HEK293T (cell line): ENCODE measurements at regions not wholly inside any gene's neighbourhood (a gene's known extent, or its start where the extent isn't known, plus 50 kb on each side); places are given as distances from the start of the nearest gene placed in this dataset.
"Not testable (repeated sequence)": the region's sequence is repeated elsewhere in the genome, so short reads cannot be mapped to it uniquely, and the experiment has no call there.

Source experiments
- FOXA1 ChIP-seq: fragments of 450-650 bp; IDR thresholded peaks from 2 replicates; pipeline ENCODE4 v1.6.1; 2016; ENCODE audit warnings: mild to moderate bottlenecking
- FOXM1 ChIP-seq: fragments of 450-650 bp; IDR thresholded peaks from 2 replicates; pipeline ENCODE4 v1.6.1; 2017; ENCODE audit warnings: mild to moderate bottlenecking, borderline replicate concordance

DNA sequence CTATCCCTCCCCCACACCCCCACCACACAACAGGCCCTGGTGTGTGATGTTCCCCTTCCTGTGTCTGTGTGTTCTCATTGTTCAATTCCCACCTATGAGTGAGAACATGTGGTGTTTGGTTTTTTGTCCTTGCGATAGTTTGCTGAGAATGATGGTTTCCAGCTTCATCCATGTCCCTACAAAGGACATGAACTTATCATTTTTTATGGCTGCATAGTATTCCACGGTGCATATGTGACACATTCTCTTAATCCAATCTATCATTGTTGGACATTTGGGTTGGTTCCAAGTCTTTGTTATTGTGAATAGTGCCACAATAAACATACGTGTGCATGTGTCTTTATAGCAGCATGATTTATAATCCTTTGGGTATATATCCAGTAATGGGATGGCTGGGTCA lies 53.8 kb upstream of the POMP start:
- not testable (repeated sequence) for TF ChIP-seq FOXM1, FOXA1
